ENCODE measurements at regions not wholly inside any gene's neighbourhood (a gene's known extent, or its start where the extent isn't known, plus 50 kb on each side); places are given as distances from the start of the nearest gene placed in this dataset.

GRCh38 chr7:82631998-82632397, 188.4 kb upstream of the CACNA2D1 start:
- Histone ChIP-seq H3K27ac (ENCODE audit: insufficient read depth, low read length, poor library complexity, severe bottlenecking) (no peak overlapping the region), H3K36me3 (ENCODE audit: control insufficient read depth, insufficient read depth, low read length) (no peaks in the 10 kb centered on the region), H3K27me3 (replicated peaks; ENCODE audit: control insufficient read depth, insufficient read depth, low read length, poor library complexity, severe bottlenecking) (no peaks in the 10 kb centered on the region), H3K4me1 (ENCODE audit: control insufficient read depth, insufficient read depth, low read length, poor library complexity, severe bottlenecking) (no peaks in the 10 kb centered on the region), H3K4me3 (ENCODE audit: insufficient read depth, low read depth, low read length, poor library complexity, severe bottlenecking) (no peak overlapping the region), H3K9me3 (ENCODE audit: control insufficient read depth, low read length) (no peaks in the 10 kb centered on the region)
- no peak for DNase-seq

DNA sequence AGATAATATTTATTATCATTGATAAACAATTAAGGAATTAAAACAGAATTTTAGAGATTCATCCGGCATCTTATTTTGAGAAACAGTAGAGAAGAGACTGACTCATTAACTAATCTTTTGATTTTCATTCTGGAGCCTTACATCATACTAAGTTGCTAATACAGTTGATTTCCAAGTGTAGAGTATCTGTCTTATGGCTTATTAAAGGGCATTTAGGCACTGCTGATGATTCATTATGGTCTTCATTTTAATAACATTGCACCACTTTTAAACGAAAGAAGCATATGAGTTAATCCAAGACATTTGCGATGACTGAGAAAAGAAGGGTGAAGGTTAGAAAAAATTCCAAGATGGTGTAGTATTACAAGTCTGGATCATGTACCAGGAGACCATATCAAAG, 186.0 kb upstream of the CACNA2D1 start:
- DNase-seq: no peak

GRCh38 chr7:82625377-82625776, 181.8 kb upstream of the CACNA2D1 start:
- Histone ChIP-seq H3K4me3 (ENCODE audit: insufficient read depth, low read depth, low read length, poor library complexity, severe bottlenecking) (no peak overlapping the region), H3K4me1 (ENCODE audit: control insufficient read depth, insufficient read depth, low read length, poor library complexity, severe bottlenecking) (no peaks in the 10 kb centered on the region), H3K27me3 (replicated peaks; ENCODE audit: control insufficient read depth, insufficient read depth, low read length, poor library complexity, severe bottlenecking) (no peaks in the 10 kb centered on the region), H3K36me3 (ENCODE audit: control insufficient read depth, insufficient read depth, low read length) (no peaks in the 10 kb centered on the region), H3K9me3 (ENCODE audit: control insufficient read depth, low read length) (no peaks in the 10 kb centered on the region), H3K27ac (ENCODE audit: insufficient read depth, low read length, poor library complexity, severe bottlenecking) (no peak overlapping the region)
- DNase-seq: no peak

More for the DNA sequence above, 186.0 kb upstream of the CACNA2D1 start:
- Histone ChIP-seq H3K9me3 (ENCODE audit: control insufficient read depth, low read length) (no peaks in the 10 kb centered on the region), H3K36me3 (ENCODE audit: control insufficient read depth, insufficient read depth, low read length) (no peaks in the 10 kb centered on the region), H3K27me3 (replicated peaks; ENCODE audit: control insufficient read depth, insufficient read depth, low read length, poor library complexity, severe bottlenecking) (no peaks in the 10 kb centered on the region), H3K4me1 (ENCODE audit: control insufficient read depth, insufficient read depth, low read length, poor library complexity, severe bottlenecking) (no peaks in the 10 kb centered on the region), H3K4me3 (ENCODE audit: insufficient read depth, low read depth, low read length, poor library complexity, severe bottlenecking) (no peak overlapping the region), H3K27ac (ENCODE audit: insufficient read depth, low read length, poor library complexity, severe bottlenecking) (no peak overlapping the region)

DNA sequence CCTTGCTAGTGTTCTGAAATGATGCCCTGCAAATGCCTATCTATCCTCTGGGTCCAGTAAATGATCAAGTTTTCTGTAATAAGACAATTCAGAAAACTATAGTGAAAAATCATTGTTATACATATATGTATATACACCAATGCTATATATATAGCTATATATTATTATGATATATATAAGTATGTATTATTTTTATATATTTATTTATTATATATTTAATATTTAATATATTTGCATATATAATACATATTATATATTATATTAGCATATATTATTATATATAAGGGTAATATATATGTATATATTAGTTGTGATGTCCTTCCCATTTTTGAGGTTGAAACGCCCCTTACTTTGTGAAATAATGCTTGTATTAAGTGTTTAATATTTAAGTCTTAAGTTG, 181.4 kb upstream of the CACNA2D1 start:
- no peaks in the 10 kb centered on the region for H3K9me3 ChIP-seq (ENCODE audit: control insufficient read depth, low read length)
- H3K4me3 ChIP-seq (ENCODE audit: insufficient read depth, low read depth, low read length, poor library complexity, severe bottlenecking): no peak overlapping the region
- H3K4me1 ChIP-seq (ENCODE audit: control insufficient read depth, insufficient read depth, low read length, poor library complexity, severe bottlenecking): no peaks in the 10 kb centered on the region
- H3K27ac ChIP-seq (ENCODE audit: insufficient read depth, low read length, poor library complexity, severe bottlenecking): no peak overlapping the region
- H3K36me3 ChIP-seq (ENCODE audit: control insufficient read depth, insufficient read depth, low read length): no peaks in the 10 kb centered on the region
- H3K27me3 ChIP-seq (replicated peaks; ENCODE audit: control insufficient read depth, insufficient read depth, low read length, poor library complexity, severe bottlenecking): no peaks in the 10 kb centered on the region
- no peak for DNase-seq

- no peaks in the 10 kb centered on the region for H3K36me3 ChIP-seq (ENCODE audit: control insufficient read depth, insufficient read depth, low read length)
- no peaks in the 10 kb centered on the region for H3K27me3 ChIP-seq (replicated peaks; ENCODE audit: control insufficient read depth, insufficient read depth, low read length, poor library complexity, severe bottlenecking)
- no peaks in the 10 kb centered on the region for H3K9me3 ChIP-seq (ENCODE audit: control insufficient read depth, low read length)
- no peak overlapping the region for H3K27ac ChIP-seq (ENCODE audit: insufficient read depth, low read length, poor library complexity, severe bottlenecking)
- H3K4me3 ChIP-seq (ENCODE audit: insufficient read depth, low read depth, low read length, poor library complexity, severe bottlenecking): no peak overlapping the region
- no peak for DNase-seq
- H3K4me1 ChIP-seq (ENCODE audit: control insufficient read depth, insufficient read depth, low read length, poor library complexity, severe bottlenecking): no peaks in the 10 kb centered on the region
Measured at GRCh38 chr7:82624337-82624736, 180.8 kb upstream of the CACNA2D1 start.

GRCh38 chr7:82623812-82624211, 180.2 kb upstream of the CACNA2D1 start:
- Histone ChIP-seq H3K27ac (ENCODE audit: insufficient read depth, low read length, poor library complexity, severe bottlenecking) (no peak overlapping the region), H3K36me3 (ENCODE audit: control insufficient read depth, insufficient read depth, low read length) (no peaks in the 10 kb centered on the region), H3K27me3 (replicated peaks; ENCODE audit: control insufficient read depth, insufficient read depth, low read length, poor library complexity, severe bottlenecking) (no peaks in the 10 kb centered on the region), H3K4me1 (ENCODE audit: control insufficient read depth, insufficient read depth, low read length, poor library complexity, severe bottlenecking) (no peaks in the 10 kb centered on the region), H3K9me3 (ENCODE audit: control insufficient read depth, low read length) (no peaks in the 10 kb centered on the region), H3K4me3 (ENCODE audit: insufficient read depth, low read depth, low read length, poor library complexity, severe bottlenecking) (no peak overlapping the region)
- no peak for DNase-seq

GRCh38 chr7:82617156-82617555, 173.6 kb upstream of the CACNA2D1 start:
- Histone ChIP-seq H3K4me3 (ENCODE audit: insufficient read depth, low read depth, low read length, poor library complexity, severe bottlenecking) (no peak overlapping the region), H3K9me3 (ENCODE audit: control insufficient read depth, low read length) (no peaks in the 10 kb centered on the region), H3K27ac (ENCODE audit: insufficient read depth, low read length, poor library complexity, severe bottlenecking) (no peak overlapping the region), H3K4me1 (ENCODE audit: control insufficient read depth, insufficient read depth, low read length, poor library complexity, severe bottlenecking) (no peaks in the 10 kb centered on the region), H3K36me3 (ENCODE audit: control insufficient read depth, insufficient read depth, low read length) (no peaks in the 10 kb centered on the region), H3K27me3 (replicated peaks; ENCODE audit: control insufficient read depth, insufficient read depth, low read length, poor library complexity, severe bottlenecking) (no peaks in the 10 kb centered on the region)
- DNase-seq: no peak

DNA sequence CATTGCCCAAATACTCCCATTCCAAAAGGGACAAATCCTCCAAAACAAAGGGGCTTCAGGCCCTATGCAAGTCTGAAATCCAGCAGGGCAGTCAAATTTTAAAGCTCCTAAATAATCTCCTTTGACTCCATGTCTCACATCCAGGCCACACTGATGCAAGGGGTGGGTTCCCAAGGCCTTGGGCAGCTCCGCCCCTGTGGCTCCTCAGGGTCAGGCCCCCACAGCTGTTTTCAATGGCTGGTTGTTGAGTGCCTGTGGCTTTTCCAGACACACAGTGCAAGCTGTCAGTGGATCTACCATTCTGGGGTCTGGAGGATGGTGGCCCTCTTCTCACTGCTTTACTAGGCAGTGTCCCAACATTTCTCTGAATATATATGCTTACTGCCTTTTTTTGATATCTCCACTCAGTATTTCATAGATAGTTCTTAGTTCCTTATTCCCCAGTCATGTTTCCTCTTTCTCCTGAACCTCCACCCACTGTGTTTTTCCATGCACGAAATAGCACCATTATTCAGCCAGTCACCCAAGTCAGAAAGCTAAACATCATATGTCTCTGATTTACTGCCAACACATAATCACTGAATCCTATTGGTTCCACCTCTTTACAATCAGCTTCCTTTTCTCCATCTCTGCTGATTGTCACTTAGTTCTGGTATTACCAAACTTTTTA, 172.6 kb upstream of the CACNA2D1 start:
- no peak overlapping the region for H3K27ac ChIP-seq (ENCODE audit: insufficient read depth, low read length, poor library complexity, severe bottlenecking)
- no peaks in the 10 kb centered on the region for H3K9me3 ChIP-seq (ENCODE audit: control insufficient read depth, low read length)
- no peaks in the 10 kb centered on the region for H3K4me1 ChIP-seq (ENCODE audit: control insufficient read depth, insufficient read depth, low read length, poor library complexity, severe bottlenecking)
- H3K27me3 ChIP-seq (replicated peaks; ENCODE audit: control insufficient read depth, insufficient read depth, low read length, poor library complexity, severe bottlenecking): no peaks in the 10 kb centered on the region
- H3K4me3 ChIP-seq (ENCODE audit: insufficient read depth, low read depth, low read length, poor library complexity, severe bottlenecking): no peak overlapping the region
- no peaks in the 10 kb centered on the region for H3K36me3 ChIP-seq (ENCODE audit: control insufficient read depth, insufficient read depth, low read length)
- DNase-seq: no peak

GRCh38 chr7:82615527-82615926, 171.9 kb upstream of the CACNA2D1 start:
- H3K4me1 ChIP-seq (ENCODE audit: control insufficient read depth, insufficient read depth, low read length, poor library complexity, severe bottlenecking): no peaks in the 10 kb centered on the region
- no peaks in the 10 kb centered on the region for H3K27me3 ChIP-seq (replicated peaks; ENCODE audit: control insufficient read depth, insufficient read depth, low read length, poor library complexity, severe bottlenecking)
- DNase-seq: no peak
- no peaks in the 10 kb centered on the region for H3K9me3 ChIP-seq (ENCODE audit: control insufficient read depth, low read length)
- no peak overlapping the region for H3K4me3 ChIP-seq (ENCODE audit: insufficient read depth, low read depth, low read length, poor library complexity, severe bottlenecking)
- no peak overlapping the region for H3K27ac ChIP-seq (ENCODE audit: insufficient read depth, low read length, poor library complexity, severe bottlenecking)
- no peaks in the 10 kb centered on the region for H3K36me3 ChIP-seq (ENCODE audit: control insufficient read depth, insufficient read depth, low read length)

DNA sequence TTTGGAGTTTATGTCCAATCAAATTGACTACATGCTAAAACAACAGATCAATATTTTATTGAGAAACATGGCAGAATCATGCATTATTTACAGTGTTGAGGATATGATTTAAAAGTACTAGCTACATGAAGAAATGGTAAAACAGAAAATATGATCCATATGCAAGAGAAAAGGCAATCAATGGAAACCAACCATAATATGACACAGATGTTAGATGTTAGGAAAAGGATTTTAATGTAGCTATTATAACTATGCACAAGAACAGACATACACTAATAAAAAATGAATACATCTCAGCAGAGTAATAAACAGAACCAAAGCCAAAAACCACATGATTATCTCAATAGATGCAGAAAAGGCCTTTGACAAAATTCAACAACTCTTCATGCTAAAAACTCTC, 166.2 kb upstream of the CACNA2D1 start:
- no peaks in the 10 kb centered on the region for H3K27me3 ChIP-seq (replicated peaks; ENCODE audit: control insufficient read depth, insufficient read depth, low read length, poor library complexity, severe bottlenecking)
- no peak overlapping the region for H3K4me3 ChIP-seq (ENCODE audit: insufficient read depth, low read depth, low read length, poor library complexity, severe bottlenecking)
- no peaks in the 10 kb centered on the region for H3K9me3 ChIP-seq (ENCODE audit: control insufficient read depth, low read length)
- DNase-seq: no peak
- H3K4me1 ChIP-seq (ENCODE audit: control insufficient read depth, insufficient read depth, low read length, poor library complexity, severe bottlenecking): no peaks in the 10 kb centered on the region
- H3K36me3 ChIP-seq (ENCODE audit: control insufficient read depth, insufficient read depth, low read length): no peaks in the 10 kb centered on the region
- no peak overlapping the region for H3K27ac ChIP-seq (ENCODE audit: insufficient read depth, low read length, poor library complexity, severe bottlenecking)
